Activated CD8-positive, alpha-beta memory T cell treated with anti-CD3 and anti-CD28 coated beads for 36 hours (primary cell): ENCODE measurements at regions not wholly inside any gene's neighbourhood (a gene's known extent, or its start where the extent isn't known, plus 50 kb on each side); places are given as distances from the start of the nearest gene placed in this dataset.
"Not testable (repeated sequence)": the region's sequence is repeated elsewhere in the genome, so short reads cannot be mapped to it uniquely, and the experiment has no call there.

ENCODE experiments used
- CTCF ChIA-PET: fragments of 350-600 bp; sonication (Branson Sonifier 250); formaldehyde crosslinking; loops from one replicate; lab custom pipeline; 2021; ENCODE audit warnings: antibody characterized with exemption; lab: Charles Lee
- POLR2A ChIA-PET: fragments of 350-600 bp; sonication (Branson Sonifier 250); formaldehyde crosslinking; loops from one replicate; lab custom pipeline; 2021; ENCODE audit warnings: antibody characterized with exemption; lab: Charles Lee

- POLR2A ChIA-PET = interaction anchor here (0.5 kb wide), 1 partner anchor 11 kb away, joined by 14 read pairs; no protein-coding TSS in a partner anchor
- CTCF ChIA-PET = no interaction called here
These were observed 113.9 kb upstream of the IMMP2L start for GRCh38 chr7:111676167-111676566.

- ChIA-PET CTCF (no interaction called here), POLR2A (no interaction called here)
These were observed 110.6 kb upstream of the IMMP2L start for GRCh38 chr7:111672901-111673300.

GRCh38 chr7:111671927-111672326 is 109.6 kb upstream of the IMMP2L start:
- ChIA-PET CTCF (no interaction called here), POLR2A (no interaction called here)

GRCh38 chr7:111668711-111669110 is 106.4 kb upstream of the IMMP2L start:
- CTCF ChIA-PET = no interaction called here
- POLR2A ChIA-PET = no interaction called here

- ChIA-PET POLR2A (no interaction called here), CTCF (no interaction called here)
These were observed 105.2 kb upstream of the IMMP2L start for GRCh38 chr7:111667488-111667887.

- CTCF ChIA-PET = no interaction called here
These were observed 104.0 kb upstream of the IMMP2L start for GRCh38 chr7:111666260-111666659.

GRCh38 chr7:111663771-111664170 is 101.5 kb upstream of the IMMP2L start:
- ChIA-PET CTCF (no interaction called here), POLR2A (no interaction called here)

More at GRCh38 chr7:111666260-111666659, 104.0 kb upstream of the IMMP2L start:
- POLR2A ChIA-PET = interaction anchor here (0.7 kb wide), 1 partner anchor 983 kb away, joined by 3 read pairs; no protein-coding TSS in a partner anchor

GRCh38 chr7:111662386-111662785 is 100.1 kb upstream of the IMMP2L start:
- POLR2A ChIA-PET = no interaction called here
- CTCF ChIA-PET = no interaction called here

GRCh38 chr7:111660478-111660877 is 98.2 kb upstream of the IMMP2L start:
- ChIA-PET CTCF (no interaction called here), POLR2A (no interaction called here)

- CTCF ChIA-PET = no interaction called here
- POLR2A ChIA-PET = no interaction called here
These were observed 96.3 kb upstream of the IMMP2L start for GRCh38 chr7:111658546-111658945.

GRCh38 chr7:111657018-111657417 is 94.7 kb upstream of the IMMP2L start:
- POLR2A ChIA-PET = no interaction called here
- CTCF ChIA-PET = no interaction called here

GRCh38 chr7:111654343-111654742 is 92.1 kb upstream of the IMMP2L start:
- POLR2A ChIA-PET = no interaction called here
- CTCF ChIA-PET = no interaction called here

GRCh38 chr7:111653846-111654245 is 91.6 kb upstream of the IMMP2L start:
- POLR2A ChIA-PET = no interaction called here
- CTCF ChIA-PET = interaction anchor here (0.6 kb wide), 1 partner anchor 102 kb away, joined by 3 read pairs; no protein-coding TSS in a partner anchor

- ChIA-PET CTCF (no interaction called here), POLR2A (no interaction called here)
These were observed 88.2 kb upstream of the IMMP2L start for GRCh38 chr7:111650456-111650999.

GRCh38 chr7:111647881-111648280 is 85.6 kb upstream of the IMMP2L start:
- ChIA-PET CTCF (no interaction called here), POLR2A (no interaction called here)

GRCh38 chr7:111644595-111644994 is 82.3 kb upstream of the IMMP2L start:
- CTCF ChIA-PET, POLR2A ChIA-PET: not testable (repeated sequence)

GRCh38 chr7:111642373-111642772 is 80.1 kb upstream of the IMMP2L start:
- CTCF ChIA-PET = no interaction called here
- POLR2A ChIA-PET = no interaction called here

GRCh38 chr7:111640416-111640815 is 78.1 kb upstream of the IMMP2L start:
- ChIA-PET CTCF (no interaction called here), POLR2A (no interaction called here)

GRCh38 chr7:111639934-111640333 is 77.6 kb upstream of the IMMP2L start:
- CTCF ChIA-PET = no interaction called here
- POLR2A ChIA-PET = no interaction called here

GRCh38 chr7:111638078-111638477 is 75.8 kb upstream of the IMMP2L start:
- ChIA-PET POLR2A (no interaction called here), CTCF (no interaction called here)

GRCh38 chr7:111633878-111634277 is 71.6 kb upstream of the IMMP2L start:
- CTCF ChIA-PET = no interaction called here
- POLR2A ChIA-PET = no interaction called here

GRCh38 chr7:111630862-111631261 is 68.6 kb upstream of the IMMP2L start:
- ChIA-PET POLR2A (no interaction called here), CTCF (no interaction called here)
